Adipocyte (in vitro differentiated cells): ENCODE measurements at regions not wholly inside any gene's neighbourhood (a gene's known extent, or its start where the extent isn't known, plus 50 kb on each side); places are given as distances from the start of the nearest gene placed in this dataset.
"Not testable (repeated sequence)": the region's sequence is repeated elsewhere in the genome, so short reads cannot be mapped to it uniquely, and the experiment has no call there.

ENCODE experiments used
- DNase-seq: peaks from one replicate; pipeline ENCODE4 v3.0.0-alpha.2; 2015; ENCODE audit warnings: low read depth
- H3K27me3 ChIP-seq: replicated peaks from 2 replicates; pipeline ENCODE4 v1.7.0; 2013; ENCODE audit warnings: mild to moderate bottlenecking, low read length, moderate library complexity; ENCODE audit not compliant: control insufficient read depth, insufficient read depth
- H3K36me3 ChIP-seq: 2 replicates; pipeline ENCODE4 v1.7.0; 2013; ENCODE audit warnings: low read length, mild to moderate bottlenecking, moderate library complexity; ENCODE audit not compliant: control insufficient read depth, insufficient read depth, severe bottlenecking
- H3K4me1 ChIP-seq: 2 replicates; pipeline ENCODE4 v1.7.0; 2013; ENCODE audit warnings: mild to moderate bottlenecking, low read length, moderate library complexity; ENCODE audit not compliant: control insufficient read depth, insufficient read depth
- H3K4me3 ChIP-seq: 2 replicates; pipeline ENCODE4 v1.7.0; 2013; ENCODE audit warnings: mild to moderate bottlenecking, low read length, moderate library complexity
- H3K9ac ChIP-seq: 2 replicates; pipeline ENCODE4 v1.7.0; 2013; ENCODE audit warnings: mild to moderate bottlenecking, low read length, moderate library complexity
- H3K9me3 ChIP-seq: 2 replicates; pipeline ENCODE4 v1.7.0; 2013; ENCODE audit warnings: mild to moderate bottlenecking, low read length, moderate library complexity; ENCODE audit not compliant: control insufficient read depth

- no peaks in the 10 kb centered on the region for H3K9me3 ChIP-seq
- no peaks in the 10 kb centered on the region for H3K36me3 ChIP-seq
- no peak for DNase-seq
- no peak overlapping the region for H3K9ac ChIP-seq
- no peaks in the 10 kb centered on the region for H3K4me1 ChIP-seq
- no peaks in the 10 kb centered on the region for H3K27me3 ChIP-seq
- H3K4me3 ChIP-seq = no peak overlapping the region
Observed at GRCh38 chr13:87537951-87538350, 133.2 kb upstream of the SLITRK5 start.

DNA sequence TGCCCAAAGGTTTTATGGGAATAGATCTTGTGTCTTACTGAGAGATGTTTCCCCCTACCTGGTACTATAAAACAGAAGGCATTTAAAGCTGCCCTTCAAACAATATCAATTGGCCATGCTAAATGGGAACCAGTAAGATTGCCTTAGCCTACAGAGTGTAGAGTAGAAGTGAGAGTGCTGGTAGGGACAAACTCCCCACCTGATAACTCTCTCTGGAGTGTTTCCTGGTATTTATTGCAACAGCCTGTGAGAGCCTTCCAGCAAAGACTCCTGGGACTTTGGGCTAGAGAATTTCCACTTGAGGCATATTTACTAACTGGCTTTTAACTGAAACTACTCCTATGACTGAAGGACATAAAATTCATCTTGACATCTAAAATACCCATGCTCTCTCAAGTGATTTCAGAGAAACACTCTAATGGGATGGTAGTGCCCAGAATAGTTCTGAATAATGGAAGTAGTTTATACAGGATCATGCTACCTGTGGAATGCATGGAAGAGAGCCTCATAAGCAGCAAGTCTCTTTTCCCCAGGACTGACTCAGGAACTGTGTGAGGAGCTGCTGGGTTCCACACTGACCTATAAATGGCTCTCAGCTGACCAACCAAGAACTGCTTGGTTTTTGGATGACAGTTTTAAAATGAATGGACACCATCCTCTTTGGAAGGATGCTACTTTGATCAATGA, 132.7 kb upstream of the SLITRK5 start:
- no peaks in the 10 kb centered on the region for H3K9me3 ChIP-seq
- no peak for DNase-seq
- H3K36me3 ChIP-seq = no peaks in the 10 kb centered on the region
- H3K4me3 ChIP-seq = no peak overlapping the region
- no peaks in the 10 kb centered on the region for H3K27me3 ChIP-seq
- no peaks in the 10 kb centered on the region for H3K4me1 ChIP-seq
- no peak overlapping the region for H3K9ac ChIP-seq

GRCh38 chr13:87553142-87553541, 118.0 kb upstream of the SLITRK5 start:
- Histone ChIP-seq H3K27me3 (no peaks in the 10 kb centered on the region), H3K9me3 (peaks cover 3% of the 10 kb centered on the region), H3K4me1 (no peaks in the 10 kb centered on the region), H3K9ac (no peak overlapping the region), H3K4me3 (no peak overlapping the region), H3K36me3 (no peaks in the 10 kb centered on the region)
- DNase-seq = no peak

- Histone ChIP-seq H3K9ac (no peak overlapping the region), H3K36me3 (no peaks in the 10 kb centered on the region), H3K4me3 (no peak overlapping the region), H3K4me1 (no peaks in the 10 kb centered on the region), H3K27me3 (no peaks in the 10 kb centered on the region), H3K9me3 (peaks cover 3% of the 10 kb centered on the region)
- no peak for DNase-seq
Observed at GRCh38 chr13:87554045-87554444, 117.1 kb upstream of the SLITRK5 start.

- no peak for DNase-seq
- H3K36me3 ChIP-seq = no peaks in the 10 kb centered on the region
- H3K9me3 ChIP-seq = peaks cover 3% of the 10 kb centered on the region
- no peak overlapping the region for H3K9ac ChIP-seq
- no peaks in the 10 kb centered on the region for H3K27me3 ChIP-seq
- no peak overlapping the region for H3K4me3 ChIP-seq
- no peaks in the 10 kb centered on the region for H3K4me1 ChIP-seq
Observed at GRCh38 chr13:87557788-87558187, 113.4 kb upstream of the SLITRK5 start.

DNA sequence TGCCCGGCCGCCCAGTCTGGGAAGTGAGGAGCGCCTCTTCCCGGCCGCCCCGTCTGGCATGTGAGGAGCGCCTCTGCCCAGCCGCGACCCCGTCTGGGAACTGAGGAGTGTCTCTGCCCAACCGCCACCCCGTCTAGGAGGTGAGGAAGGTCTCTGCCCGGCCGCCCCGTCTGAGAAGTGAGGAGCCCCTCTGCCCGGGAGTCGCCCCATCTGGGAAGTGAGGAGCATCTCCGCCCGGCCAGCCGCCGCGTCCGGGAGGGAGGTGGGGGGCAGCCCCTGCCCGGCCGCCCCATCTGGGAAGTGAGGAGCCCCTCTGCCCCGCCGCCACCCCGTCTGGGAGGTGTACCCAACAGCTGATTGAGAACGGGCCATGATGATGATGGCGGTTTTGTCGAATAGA, 109.6 kb upstream of the SLITRK5 start:
- not testable (repeated sequence) for H3K36me3 ChIP-seq, H3K9ac ChIP-seq, H3K4me1 ChIP-seq, DNase-seq, H3K4me3 ChIP-seq, H3K9me3 ChIP-seq, H3K27me3 ChIP-seq

GRCh38 chr13:87570669-87571068, 100.5 kb upstream of the SLITRK5 start:
- no peak overlapping the region for H3K9ac ChIP-seq
- H3K4me1 ChIP-seq = no peaks in the 10 kb centered on the region
- H3K36me3 ChIP-seq = no peaks in the 10 kb centered on the region
- no peaks in the 10 kb centered on the region for H3K27me3 ChIP-seq
- H3K9me3 ChIP-seq = peaks cover 9% of the 10 kb centered on the region
- H3K4me3 ChIP-seq = no peak overlapping the region
- no peak for DNase-seq

GRCh38 chr13:87582399-87582798, 88.8 kb upstream of the SLITRK5 start:
- Histone ChIP-seq H3K4me3 (no peak overlapping the region), H3K27me3 (no peaks in the 10 kb centered on the region), H3K9ac (no peak overlapping the region), H3K4me1 (no peaks in the 10 kb centered on the region), H3K9me3 (peaks cover 3% of the 10 kb centered on the region), H3K36me3 (no peaks in the 10 kb centered on the region)
- no peak for DNase-seq

DNA sequence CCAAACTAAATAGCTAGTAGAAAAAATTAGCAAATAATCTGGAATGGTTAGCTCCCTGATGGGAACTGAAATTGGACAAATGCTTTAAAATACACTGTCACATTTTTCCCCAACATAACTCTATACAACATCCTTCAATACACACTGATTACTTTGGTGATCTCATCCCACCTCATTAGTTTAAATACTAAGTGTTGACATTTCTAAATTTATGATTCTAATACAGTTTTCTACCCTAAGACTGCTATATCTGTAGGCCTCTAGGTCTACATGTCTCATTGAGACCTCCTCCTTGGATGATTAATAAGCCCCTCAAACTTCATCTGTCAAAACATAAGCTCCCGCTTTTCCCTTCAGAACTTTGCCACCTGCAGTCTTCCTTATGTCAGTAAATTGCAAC, 80.7 kb upstream of the SLITRK5 start:
- no peak overlapping the region for H3K4me3 ChIP-seq
- no peaks in the 10 kb centered on the region for H3K27me3 ChIP-seq
- H3K36me3 ChIP-seq = no peaks in the 10 kb centered on the region
- DNase-seq = no peak
- H3K9me3 ChIP-seq = no peaks in the 10 kb centered on the region
- H3K4me1 ChIP-seq = no peaks in the 10 kb centered on the region
- no peak overlapping the region for H3K9ac ChIP-seq

- not testable (repeated sequence) for H3K4me3 ChIP-seq, H3K4me1 ChIP-seq, H3K9me3 ChIP-seq, H3K9ac ChIP-seq, H3K36me3 ChIP-seq, H3K27me3 ChIP-seq, DNase-seq
Observed at GRCh38 chr13:87604437-87604836, 66.7 kb upstream of the SLITRK5 start.

GRCh38 chr13:87607266-87607665, 63.9 kb upstream of the SLITRK5 start:
- Histone ChIP-seq H3K4me3 (no peak overlapping the region), H3K4me1 (no peaks in the 10 kb centered on the region), H3K36me3 (no peaks in the 10 kb centered on the region), H3K9me3 (no peaks in the 10 kb centered on the region), H3K27me3 (no peaks in the 10 kb centered on the region), H3K9ac (no peak overlapping the region)
- DNase-seq = no peak

GRCh38 chr13:87614276-87614675, 56.9 kb upstream of the SLITRK5 start:
- Histone ChIP-seq H3K4me1 (no peaks in the 10 kb centered on the region), H3K9ac (no peak overlapping the region), H3K9me3 (no peaks in the 10 kb centered on the region), H3K27me3 (no peaks in the 10 kb centered on the region), H3K36me3 (no peaks in the 10 kb centered on the region), H3K4me3 (no peak overlapping the region)
- DNase-seq = no peak
